G401 (cell line): ENCODE measurements at regions not wholly inside any gene's neighbourhood (a gene's known extent, or its start where the extent isn't known, plus 50 kb on each side); places are given as distances from the start of the nearest gene placed in this dataset.
"Not testable (repeated sequence)": the region's sequence is repeated elsewhere in the genome, so short reads cannot be mapped to it uniquely, and the experiment has no call there.

Experiments used
- DNase-seq: peaks from one replicate; pipeline ENCODE4 v3.0.0-alpha.2; 2015; ENCODE audit warnings: low spot score
- in situ Hi-C: cut with HindIII; loops from 2 replicates; pipeline ENCODE4 v1.10.0; 2016; ENCODE audit warnings: low sequenced_read_pairs, mixed read lengths

GRCh38 chr7:127530148-127530547 is 55.2 kb downstream of the GCC1 start:
- no peak for DNase-seq
- in situ Hi-C loops, result no loop called here

GRCh38 chr7:127527561-127527960 is 57.8 kb downstream of the GCC1 start:
- DNase-seq, result no peak
- in situ Hi-C loops, result no loop called here

GRCh38 chr7:127525866-127526480 is 59.4 kb downstream of the GCC1 start:
- DNase-seq, result no peak
- in situ Hi-C loops, result no loop called here

GRCh38 chr7:127516320-127516719 is 69.1 kb downstream of the GCC1 start:
- in situ Hi-C loops, result no loop called here

GRCh38 chr7:127514499-127514898 is 70.9 kb downstream of the GCC1 start:
- peak; percentile 40 for DNase-seq
- in situ Hi-C loops, result no loop called here

More at GRCh38 chr7:127516320-127516719, 69.1 kb downstream of the GCC1 start:
- no peak for DNase-seq

GRCh38 chr7:127513311-127513710 is 72.1 kb downstream of the GCC1 start:
- in situ Hi-C loops, result no loop called here
- no peak for DNase-seq

GRCh38 chr7:127512663-127513062 is 72.7 kb downstream of the GCC1 start:
- in situ Hi-C loops, result no loop called here
- DNase-seq, result no peak

- in situ Hi-C loops, result no loop called here
These were observed 80.7 kb downstream of the GCC1 start for GRCh38 chr7:127504715-127505114.

GRCh38 chr7:127501817-127502216 is 83.6 kb downstream of the GCC1 start:
- in situ Hi-C loops, result no loop called here
- DNase-seq, result no peak

More at GRCh38 chr7:127504715-127505114, 80.7 kb downstream of the GCC1 start:
- peak; percentile 14 for DNase-seq

- no peak for DNase-seq
- in situ Hi-C loops, result no loop called here
These were observed 94.9 kb upstream of the ZNF800 start for GRCh38 chr7:127487381-127487780.

- DNase-seq, result no peak
- in situ Hi-C loops, result no loop called here
These were observed 94.1 kb upstream of the ZNF800 start for GRCh38 chr7:127486654-127487053.

- in situ Hi-C loops, result no loop called here
- DNase-seq, result no peak
These were observed 93.0 kb upstream of the ZNF800 start for GRCh38 chr7:127485482-127485881.

GRCh38 chr7:127484954-127485353 is 92.4 kb upstream of the ZNF800 start:
- no peak for DNase-seq
- in situ Hi-C loops, result no loop called here

GRCh38 chr7:127478461-127478860 is 86.0 kb upstream of the ZNF800 start:
- in situ Hi-C loops, result no loop called here
- DNase-seq, result no peak

- DNase-seq, result no peak
- in situ Hi-C loops, result no loop called here
These were observed 85.5 kb upstream of the ZNF800 start for GRCh38 chr7:127478024-127478355.

GRCh38 chr7:127477295-127478023 is 85.0 kb upstream of the ZNF800 start:
- in situ Hi-C loops, result no loop called here

GRCh38 chr7:127476618-127477017 is 84.1 kb upstream of the ZNF800 start:
- no peak for DNase-seq
- in situ Hi-C loops, result no loop called here

More at GRCh38 chr7:127477295-127478023, 85.0 kb upstream of the ZNF800 start:
- no peak for DNase-seq

- no peak for DNase-seq
- in situ Hi-C loops, result no loop called here
These were observed 81.9 kb upstream of the ZNF800 start for GRCh38 chr7:127474457-127474856.

- in situ Hi-C loops, result no loop called here
- no peak for DNase-seq
These were observed 80.9 kb upstream of the ZNF800 start for GRCh38 chr7:127473409-127473808.

GRCh38 chr7:127460077-127460476 is 67.6 kb upstream of the ZNF800 start:
- in situ Hi-C loops, result no loop called here
- no peak for DNase-seq

- DNase-seq, in situ Hi-C loops: not testable (repeated sequence)
These were observed 58.8 kb upstream of the ZNF800 start for GRCh38 chr7:127451258-127451657.
